ENCODE measurements at regions not wholly inside any gene's neighbourhood (a gene's known extent, or its start where the extent isn't known, plus 50 kb on each side); places are given as distances from the start of the nearest gene placed in this dataset.

- TF ChIP-seq, protein P1, sequence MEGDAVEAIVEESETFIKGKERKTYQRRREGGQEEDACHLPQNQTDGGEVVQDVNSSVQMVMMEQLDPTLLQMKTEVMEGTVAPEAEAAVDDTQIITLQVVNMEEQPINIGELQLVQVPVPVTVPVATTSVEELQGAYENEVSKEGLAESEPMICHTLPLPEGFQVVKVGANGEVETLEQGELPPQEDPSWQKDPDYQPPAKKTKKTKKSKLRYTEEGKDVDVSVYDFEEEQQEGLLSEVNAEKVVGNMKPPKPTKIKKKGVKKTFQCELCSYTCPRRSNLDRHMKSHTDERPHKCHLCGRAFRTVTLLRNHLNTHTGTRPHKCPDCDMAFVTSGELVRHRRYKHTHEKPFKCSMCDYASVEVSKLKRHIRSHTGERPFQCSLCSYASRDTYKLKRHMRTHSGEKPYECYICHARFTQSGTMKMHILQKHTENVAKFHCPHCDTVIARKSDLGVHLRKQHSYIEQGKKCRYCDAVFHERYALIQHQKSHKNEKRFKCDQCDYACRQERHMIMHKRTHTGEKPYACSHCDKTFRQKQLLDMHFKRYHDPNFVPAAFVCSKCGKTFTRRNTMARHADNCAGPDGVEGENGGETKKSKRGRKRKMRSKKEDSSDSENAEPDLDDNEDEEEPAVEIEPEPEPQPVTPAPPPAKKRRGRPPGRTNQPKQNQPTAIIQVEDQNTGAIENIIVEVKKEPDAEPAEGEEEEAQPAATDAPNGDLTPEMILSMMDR (IDR thresholded peaks at IDR 0.05; ENCODE audit: low read depth, low read length, missing control alignments) = no peak
- DNase-seq (ENCODE audit: extremely low read depth, low read depth) = no peak
Observed at GRCh38 chr2:238597638-238598528, 171.2 kb downstream of the ASB1 start.

DNA sequence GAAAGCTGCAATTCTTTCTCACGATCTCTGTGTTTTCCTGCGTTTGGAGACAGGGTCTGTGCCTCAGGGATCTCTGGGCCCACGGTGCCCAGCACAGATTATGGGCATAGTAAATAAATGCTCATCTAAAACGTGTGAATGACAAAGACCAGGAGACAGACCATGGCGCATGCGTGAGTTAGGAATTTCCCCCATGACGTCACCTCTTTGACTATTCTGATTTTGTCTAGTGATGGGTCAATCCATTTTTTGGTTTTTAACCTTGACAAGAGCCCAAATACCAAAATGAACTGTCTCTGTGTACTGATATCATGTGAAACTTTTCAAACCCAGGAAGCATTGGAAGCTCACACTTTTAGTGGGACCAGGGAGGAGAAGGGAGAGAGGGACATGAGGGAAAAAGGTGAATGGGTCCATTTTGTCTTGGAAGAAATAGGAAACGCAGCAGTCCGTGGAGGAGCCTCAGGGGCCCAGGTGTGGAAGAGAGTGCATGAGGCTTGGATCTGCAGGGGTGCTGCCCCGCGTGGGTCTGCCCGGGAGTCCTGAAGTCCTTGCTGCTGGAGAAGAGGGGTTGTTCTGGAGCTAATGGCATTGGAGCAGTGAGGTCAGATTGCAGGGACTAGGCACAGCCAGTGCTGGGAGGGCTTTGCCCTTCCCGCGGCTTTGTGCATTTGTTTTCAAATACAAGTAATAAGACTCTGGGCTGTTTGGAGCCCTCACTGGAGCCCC, 172.2 kb downstream of the ASB1 start:
- no peak overlapping the region for H3K4me3 ChIP-seq (replicated peaks; ENCODE audit: low read depth, low read length)
- DNase-seq (ENCODE audit: extremely low read depth, low read depth) = no peak
- TF ChIP-seq, protein P1 (IDR thresholded peaks at IDR 0.05; ENCODE audit: low read depth, low read length, missing control alignments) = no peak

More at GRCh38 chr2:238597638-238598528, 171.2 kb downstream of the ASB1 start:
- H3K4me3 ChIP-seq (replicated peaks; ENCODE audit: low read depth, low read length) = no peak overlapping the region

DNA sequence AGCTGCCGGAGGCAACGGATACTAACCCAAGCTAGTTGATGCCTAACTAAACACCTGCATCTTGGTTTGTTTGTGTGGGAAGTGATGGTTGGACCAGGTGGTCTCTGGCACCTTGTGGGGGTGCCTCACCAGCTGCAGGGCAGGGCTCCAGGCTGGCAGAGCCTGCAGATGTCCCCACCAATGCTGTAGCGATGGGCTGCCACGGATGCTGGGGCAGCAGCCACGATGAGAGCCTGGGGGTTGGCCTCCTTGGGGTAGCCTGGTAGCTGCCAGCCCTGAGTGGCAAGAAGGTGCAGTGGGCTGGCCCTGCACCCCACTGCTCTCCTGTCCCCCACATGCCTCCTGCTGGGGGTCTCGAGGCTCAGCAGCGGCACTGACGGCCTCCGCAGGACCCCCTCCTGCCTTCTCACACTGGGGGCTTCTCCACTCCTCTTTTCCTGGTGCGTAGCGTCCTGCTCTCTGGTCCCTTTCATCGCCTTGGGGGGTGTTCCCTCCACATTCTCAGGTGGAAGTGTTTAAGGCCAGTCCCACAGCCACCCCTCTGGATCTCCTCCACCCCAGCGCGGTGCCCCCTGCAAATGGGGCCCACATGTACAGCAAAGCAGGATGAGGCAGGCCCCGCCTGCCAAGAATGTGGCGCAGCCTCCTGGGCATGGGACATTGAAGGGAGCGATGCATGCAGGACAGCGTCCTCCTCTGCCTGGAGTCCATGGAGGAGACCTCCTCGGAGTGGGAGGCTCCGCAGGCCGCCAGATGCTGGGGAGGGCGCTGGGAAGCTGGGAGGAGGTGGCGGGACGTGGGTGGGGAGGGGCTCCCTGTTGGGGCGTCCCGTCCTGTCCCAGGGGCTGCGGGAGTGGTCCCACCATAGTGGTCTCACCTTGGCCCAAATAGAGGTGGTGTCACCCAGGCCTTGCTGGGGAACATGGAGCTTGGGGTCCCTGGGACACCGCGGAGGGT, 173.1 kb downstream of the ASB1 start:
- H3K4me3 ChIP-seq (replicated peaks; ENCODE audit: low read depth, low read length) = no peak overlapping the region
- no peak for DNase-seq (ENCODE audit: extremely low read depth, low read depth)
- TF ChIP-seq, protein P1 (IDR thresholded peaks at IDR 0.05; ENCODE audit: low read depth, low read length, missing control alignments) = no peak

DNA sequence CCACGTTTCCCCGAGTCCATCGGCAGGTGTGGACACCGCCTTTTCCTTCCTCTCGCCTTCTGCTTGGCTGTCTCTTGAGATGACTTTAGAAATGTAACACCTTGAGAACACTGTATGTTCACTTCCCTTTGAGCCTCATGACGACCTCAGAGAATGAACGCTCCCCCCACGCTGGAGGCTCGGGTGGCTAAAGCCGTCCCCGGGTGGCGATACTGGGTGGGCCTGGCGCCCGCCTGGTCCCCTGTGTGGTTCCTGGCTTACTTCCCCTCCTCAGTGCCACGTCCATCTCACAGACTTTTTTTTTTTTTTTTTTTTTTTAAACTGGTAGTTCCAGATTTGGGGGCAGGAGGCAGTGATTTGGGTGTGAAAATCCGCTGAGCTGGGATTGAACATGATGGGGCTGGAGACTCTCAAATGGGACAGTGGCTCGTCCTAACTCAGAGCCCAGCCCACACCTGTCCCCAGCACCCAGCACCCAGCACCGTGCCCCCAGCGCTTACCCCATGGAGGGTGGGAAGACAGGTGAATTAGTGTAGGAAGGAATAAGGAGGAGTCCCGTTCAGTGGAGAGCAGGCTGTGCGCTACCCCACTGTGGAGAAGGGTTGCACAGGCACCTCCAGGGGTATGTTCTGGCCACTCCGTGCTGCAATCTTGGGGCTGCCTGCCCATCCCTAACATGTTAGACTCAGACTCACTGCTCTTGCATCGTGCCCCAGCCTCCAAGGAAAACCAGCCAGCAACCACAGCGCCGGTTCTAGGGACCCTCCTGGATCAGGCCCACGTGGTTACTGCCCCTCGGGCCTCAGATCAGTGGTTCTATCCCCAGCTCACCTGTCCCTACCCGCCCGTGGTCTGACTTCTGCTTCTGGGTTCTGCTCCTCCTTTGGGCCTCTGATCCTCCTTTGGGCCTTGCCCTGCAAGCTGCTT, 174.0 kb downstream of the ASB1 start:
- no peak for DNase-seq (ENCODE audit: extremely low read depth, low read depth)
- no peak overlapping the region for H3K4me3 ChIP-seq (replicated peaks; ENCODE audit: low read depth, low read length)
- TF ChIP-seq, protein P1 (IDR thresholded peaks at IDR 0.05; ENCODE audit: low read depth, low read length, missing control alignments) = no peak

DNA sequence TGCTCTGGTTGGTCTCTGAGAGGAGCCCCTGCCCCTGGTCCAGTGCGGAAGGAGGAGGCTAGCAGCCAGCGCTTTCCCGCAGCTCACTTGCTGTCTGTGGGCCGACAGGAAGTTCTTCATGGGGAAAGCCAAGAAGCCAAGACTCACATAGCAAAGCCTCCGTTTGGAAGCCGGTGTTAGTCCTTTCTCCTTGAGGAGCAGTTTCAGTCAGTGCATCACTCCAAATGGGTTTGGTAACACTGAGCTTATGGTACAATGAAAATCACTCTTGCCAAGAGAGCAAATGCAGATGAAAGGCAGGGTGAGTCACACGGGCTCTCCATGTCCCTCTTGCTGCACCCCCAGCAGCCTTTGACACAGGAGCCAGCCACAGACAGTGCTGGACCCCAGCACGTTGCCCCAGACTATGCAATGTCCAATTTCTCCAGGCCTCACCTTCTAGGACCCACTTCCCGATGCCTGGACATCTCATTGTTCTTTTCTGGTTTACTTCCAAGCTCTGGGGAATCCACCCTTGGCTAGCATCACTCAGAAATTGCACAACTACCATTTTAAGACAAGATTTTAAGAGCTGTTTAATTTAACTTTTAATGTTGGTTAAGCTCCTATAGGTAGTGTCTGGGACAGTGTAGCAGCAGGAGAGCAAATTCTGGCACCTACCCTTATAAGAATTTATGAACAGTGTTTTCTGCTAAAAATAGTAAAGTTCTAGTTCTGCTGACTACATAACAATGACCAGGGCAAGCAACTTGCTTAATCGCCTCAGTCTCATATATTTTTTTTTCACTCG, 174.9 kb downstream of the ASB1 start:
- peak; percentile 7 for DNase-seq (ENCODE audit: extremely low read depth, low read depth)
- TF ChIP-seq, protein P1 (IDR thresholded peaks at IDR 0.05; ENCODE audit: low read depth, low read length, missing control alignments) = no peak
- no peak overlapping the region for H3K4me3 ChIP-seq (replicated peaks; ENCODE audit: low read depth, low read length)

All from HFF-Myc (cell line).